A549 (cell line): ENCODE measurements at regions not wholly inside any gene's neighbourhood (a gene's known extent, or its start where the extent isn't known, plus 50 kb on each side); places are given as distances from the start of the nearest gene placed in this dataset.

Experiments
- ATAC-seq, 2 experiments: fragments of 200-7000 bp in 1 of 2; fragments of >200 bp in 1 of 2; cut with Nextera tagmentation in 1 of 2; cut with Tn5 transposase in 1 of 2; 3 replicates each; pipeline versions ENCODE4 v1.8.0 to v1.9.1; 2018 to 2020; ENCODE audit warnings: mild to moderate bottlenecking in 1 of 2, moderate library complexity in 1 of 2
- CTCF ChIA-PET: fragments of 300-600 bp; sonication (Branson Sonifier 250); formaldehyde crosslinking; extraction: SDS; loops from one replicate; lab custom pipeline; 2021; ENCODE audit warnings: antibody characterized with exemption, inconsistent platforms; lab: Yijun Ruan, JAX
- POLR2A ChIA-PET: fragments of 350-600 bp; formaldehyde crosslinking; extraction: SDS; loops from one replicate; lab custom pipeline; 2021; ENCODE audit warnings: antibody characterized with exemption, inconsistent platforms; lab: Yijun Ruan, JAX
- DNase-seq, 2 experiments: peaks; one replicate each; pipeline versions ENCODE4 v3.0.0 to v3.0.0-alpha.2; 2011 to 2016; ENCODE audit warnings: low read depth in 1 of 2, low spot score in 1 of 2
- FAIRE-seq: peaks from 2 replicates; lab custom pipeline; 2011; peaks lifted over from hg19 to GRCh38; lab: Jason Lieb, UNC
- H3K27ac ChIP-seq, 2 experiments: fragments of >200 bp; sonication (Bioruptor Twin); formaldehyde crosslinking; 3 replicates each; pipeline ENCODE4 v1.5.1; 2016 to 2017
- H3K4me1 ChIP-seq: fragments of >200 bp; sonication (Bioruptor Twin); formaldehyde crosslinking; 3 replicates; pipeline ENCODE4 v1.6.1; 2016
- H3K4me2 ChIP-seq: fragments of >200 bp; sonication (Bioruptor Twin); formaldehyde crosslinking; 3 replicates; pipeline ENCODE4 v1.6.1; 2016
- H3K4me3 ChIP-seq: fragments of >200 bp; sonication (Bioruptor Twin); formaldehyde crosslinking; 3 replicates; pipeline ENCODE4 v1.5.1; 2016
- H3K9me3 ChIP-seq: fragments of >200 bp; sonication (Bioruptor Twin); formaldehyde crosslinking; 3 replicates; pipeline ENCODE4 v1.6.1; 2016
- CBX8 ChIP-seq: fragments of 200-600 bp; sonication (generic); IDR thresholded peaks from 2 replicates; pipeline ENCODE4 v1.6.1; 2016
- CHD2 ChIP-seq: fragments of 150-350 bp; IDR thresholded peaks from 2 replicates; pipeline ENCODE4 v1.6.1; 2014; ENCODE audit warnings: low read length; ENCODE audit not compliant: partially characterized antibody
- CHD4 ChIP-seq: fragments of 200-600 bp; sonication (generic); IDR thresholded peaks from 2 replicates; pipeline ENCODE4 v1.6.1; 2016; ENCODE audit warnings: antibody characterized with exemption, mild to moderate bottlenecking, borderline replicate concordance
- EHMT2 ChIP-seq: fragments of 200-600 bp; sonication (generic); IDR thresholded peaks from 2 replicates; pipeline ENCODE4 v1.6.1; 2016; ENCODE audit warnings: antibody characterized with exemption, low read depth, mild to moderate bottlenecking, moderate library complexity
- EP300 ChIP-seq, 2 experiments: fragments of >200 bp; sonication (Bioruptor Twin); formaldehyde crosslinking; IDR thresholded peaks; 2 replicates in 1 of 2; 3 replicates in 1 of 2; pipeline ENCODE4 v1.6.1; 2016 to 2017
- FOSL2 ChIP-seq, 2 experiments: fragments of 450-650 bp in 1 of 2; fragments of >200 bp in 1 of 2; sonication (Bioruptor Twin) in 1 of 2; formaldehyde crosslinking; IDR thresholded peaks; 2 replicates each; pipeline versions ENCODE4 v1.5.0 to v1.6.1; 2016 to 2020; ENCODE audit warnings: mild to moderate bottlenecking in 1 of 2, moderate library complexity in 1 of 2
- HDAC2 ChIP-seq: fragments of 200-600 bp; sonication (generic); IDR thresholded peaks from 2 replicates; pipeline ENCODE4 v1.6.1; 2016
- HOXA7 ChIP-seq: fragments of 250-450 bp; sonication (Bioruptor Pico); IDR thresholded peaks from 2 replicates; pipeline ENCODE4 v1.5.0; 2020; ENCODE audit warnings: mild to moderate bottlenecking, moderate library complexity
- HOXB5 ChIP-seq: fragments of 250-450 bp; sonication (Bioruptor Pico); IDR thresholded peaks from 2 replicates; pipeline ENCODE4 v1.5.0; 2020; ENCODE audit warnings: mild to moderate bottlenecking, moderate library complexity
- JUNB ChIP-seq: fragments of >200 bp; sonication (Bioruptor Twin); formaldehyde crosslinking; IDR thresholded peaks from 2 replicates; pipeline ENCODE4 v1.6.1; 2016
- KDM1A ChIP-seq: fragments of 200-600 bp; sonication (generic); IDR thresholded peaks from 2 replicates; pipeline ENCODE4 v1.6.1; 2016; ENCODE audit warnings: low read depth, mild to moderate bottlenecking
- KDM5A ChIP-seq: fragments of 200-600 bp; sonication (generic); IDR thresholded peaks from 2 replicates; pipeline ENCODE4 v1.6.1; 2016; ENCODE audit warnings: antibody characterized with exemption, mild to moderate bottlenecking
- MAFK ChIP-seq: fragments of 450-650 bp; IDR thresholded peaks from 2 replicates; pipeline ENCODE4 v1.6.1; 2014; ENCODE audit not compliant: partially characterized antibody
- NPAS2 ChIP-seq: fragments of 250-450 bp; sonication (Bioruptor Pico); IDR thresholded peaks from 2 replicates; pipeline ENCODE4 v1.8.0; 2022; ENCODE audit warnings: mild to moderate bottlenecking, moderate library complexity, borderline replicate concordance
- POLR2AphosphoS2 ChIP-seq: conservative IDR thresholded peaks from 2 replicates; pipeline ENCODE4 v1.6.1; 2012; ENCODE audit warnings: low read length, improper control_type of control experiment, inconsistent platforms
- RAD21 ChIP-seq, 2 experiments: fragments of >200 bp in 1 of 2; sonication (Bioruptor Twin) in 1 of 2; formaldehyde crosslinking in 1 of 2; IDR thresholded peaks in 1 of 2; conservative IDR thresholded peaks in 1 of 2; 2 replicates in 1 of 2; 3 replicates in 1 of 2; pipeline ENCODE4 v1.6.1; 2012 to 2018; ENCODE audit warnings: inconsistent platforms in 1 of 2
- RFX5 ChIP-seq: fragments of 450-650 bp; IDR thresholded peaks from 2 replicates; pipeline ENCODE4 v1.7.1; 2014; ENCODE audit warnings: antibody characterized with exemption, mild to moderate bottlenecking, moderate library complexity
- SREBF2 ChIP-seq: fragments of 450-650 bp; IDR thresholded peaks from 2 replicates; pipeline ENCODE4 v1.6.1; 2014; ENCODE audit warnings: mild to moderate bottlenecking, moderate library complexity
- ZFP36 ChIP-seq: fragments of 450-650 bp; IDR thresholded peaks from 2 replicates; pipeline ENCODE4 v1.6.1; 2014; ENCODE audit warnings: borderline replicate concordance; ENCODE audit not compliant: partially characterized antibody
- ZSCAN20 ChIP-seq: fragments of 250-450 bp; sonication (Bioruptor Pico); IDR thresholded peaks from 2 replicates; pipeline ENCODE4 v1.8.0; 2022; ENCODE audit warnings: mild to moderate bottlenecking, moderate library complexity
- WGBS: methylation state at CpG from one replicate; pipeline ENCODE4 v1.1.6; 2017; ENCODE audit errors: missing lambda C conversion rate; 5-methylcytosine and 5-hydroxymethylcytosine counted together
- TF ChIP-seq, protein P1 (sequence below): IDR thresholded peaks from 2 replicates; pipeline ENCODE4 v1.6.1; 2012
- TF ChIP-seq, protein P2 (sequence below): fragments of 250-450 bp; sonication (Bioruptor Pico); IDR thresholded peaks from 2 replicates; pipeline ENCODE4 v1.5.0; 2021; ENCODE audit warnings: mild to moderate bottlenecking, moderate library complexity, borderline replicate concordance
- TF ChIP-seq, protein P3 (sequence below): fragments of >200 bp; sonication (Bioruptor Twin); formaldehyde crosslinking; IDR thresholded peaks from 2 replicates; pipeline ENCODE4 v1.6.1; 2016

DNA sequence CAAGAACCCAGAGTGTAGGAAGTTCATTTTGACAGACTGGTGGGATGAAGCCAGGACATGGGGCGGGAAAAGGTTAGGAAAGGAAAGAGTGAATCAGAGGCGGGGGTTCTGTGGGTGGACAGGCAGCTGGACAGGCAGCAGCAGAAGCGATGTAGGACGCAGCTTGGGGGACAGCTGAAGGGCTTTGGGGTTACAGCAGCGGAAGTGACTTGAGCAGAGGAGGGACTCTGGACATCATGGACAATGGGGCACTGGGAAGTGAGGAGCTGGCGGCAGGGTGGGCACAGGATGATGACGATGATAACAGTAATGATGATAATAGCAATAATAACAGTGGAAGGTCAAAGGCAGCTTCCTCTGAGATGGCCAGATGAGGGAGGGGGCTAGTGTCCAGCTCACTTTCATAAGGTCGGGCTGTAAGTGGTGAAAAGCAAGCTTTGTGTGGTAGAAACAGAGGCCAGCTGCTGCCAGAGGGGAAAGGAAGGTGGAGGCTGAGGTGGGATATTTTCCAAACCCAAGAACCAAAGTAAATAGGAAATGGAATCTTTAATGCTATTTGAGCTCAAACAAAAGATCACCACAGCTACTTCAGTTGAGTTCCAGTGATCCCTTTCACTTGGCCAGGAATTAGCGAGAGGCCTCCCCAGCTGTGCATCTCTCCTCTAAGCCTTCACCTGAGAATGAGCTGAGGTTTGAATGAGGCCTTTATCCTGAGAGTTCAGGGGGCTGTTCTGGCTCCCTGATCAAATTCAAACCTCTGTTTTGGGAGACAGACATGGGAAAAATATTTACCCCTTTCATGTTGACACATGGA lies 433.5 kb downstream of the DHX35 start:
- Histone ChIP-seq H3K27ac (no peak overlapping the region), H3K4me3 (no peak overlapping the region), H3K4me1 (no peaks in the 10 kb centered on the region), H3K4me2 (no peak overlapping the region), H3K9me3 (no peaks in the 10 kb centered on the region)
- ChIA-PET CTCF (interaction anchor here (1.3 kb wide), 1 partner anchor 59 kb away, joined by 6 read pairs; no protein-coding TSS in a partner anchor), POLR2A (no interaction called here)
- ATAC-seq = no peak
- WGBS = 4% methylated on average over 9 of the region's 9 CpGs
- no peak for DNase-seq
- FAIRE-seq = no peak
- TF ChIP-seq CBX8 (no peak), EP300 (IDR thresholded peaks at IDR 0.05) (no peak), MAFK (no peak), HOXB5 (CRISPR knock-in tag) (no peak), NPAS2 (CRISPR knock-in tag) (no peak), ZFP36 (no peak), FOSL2 (IDR thresholded peaks at IDR 0.05) (no peak), FOSL2 (CRISPR knock-in tag; IDR thresholded peaks at IDR 0.05) (no peak), EHMT2 (no peak), HDAC2 (no peak), RAD21 (conservative IDR thresholded peaks at IDR 0.05 in 1 of 2, IDR thresholded peaks at IDR 0.05 in 1 of 2) (no peak), CHD4 (no peak), KDM1A (no peak), CHD2 (no peak), SREBF2 (no peak)
- TF ChIP-seq, protein P1, sequence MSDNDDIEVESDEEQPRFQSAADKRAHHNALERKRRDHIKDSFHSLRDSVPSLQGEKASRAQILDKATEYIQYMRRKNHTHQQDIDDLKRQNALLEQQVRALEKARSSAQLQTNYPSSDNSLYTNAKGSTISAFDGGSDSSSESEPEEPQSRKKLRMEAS = no peak
- TF ChIP-seq, protein P2, sequence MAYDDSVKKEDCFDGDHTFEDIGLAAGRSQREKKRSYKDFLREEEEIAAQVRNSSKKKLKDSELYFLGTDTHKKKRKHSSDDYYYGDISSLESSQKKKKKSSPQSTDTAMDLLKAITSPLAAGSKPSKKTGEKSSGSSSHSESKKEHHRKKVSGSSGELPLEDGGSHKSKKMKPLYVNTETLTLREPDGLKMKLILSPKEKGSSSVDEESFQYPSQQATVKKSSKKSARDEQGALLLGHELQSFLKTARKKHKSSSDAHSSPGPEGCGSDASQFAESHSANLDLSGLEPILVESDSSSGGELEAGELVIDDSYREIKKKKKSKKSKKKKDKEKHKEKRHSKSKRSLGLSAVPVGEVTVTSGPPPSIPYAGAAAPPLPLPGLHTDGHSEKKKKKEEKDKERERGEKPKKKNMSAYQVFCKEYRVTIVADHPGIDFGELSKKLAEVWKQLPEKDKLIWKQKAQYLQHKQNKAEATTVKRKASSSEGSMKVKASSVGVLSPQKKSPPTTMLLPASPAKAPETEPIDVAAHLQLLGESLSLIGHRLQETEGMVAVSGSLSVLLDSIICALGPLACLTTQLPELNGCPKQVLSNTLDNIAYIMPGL (CRISPR knock-in tag) = no peak

DNA sequence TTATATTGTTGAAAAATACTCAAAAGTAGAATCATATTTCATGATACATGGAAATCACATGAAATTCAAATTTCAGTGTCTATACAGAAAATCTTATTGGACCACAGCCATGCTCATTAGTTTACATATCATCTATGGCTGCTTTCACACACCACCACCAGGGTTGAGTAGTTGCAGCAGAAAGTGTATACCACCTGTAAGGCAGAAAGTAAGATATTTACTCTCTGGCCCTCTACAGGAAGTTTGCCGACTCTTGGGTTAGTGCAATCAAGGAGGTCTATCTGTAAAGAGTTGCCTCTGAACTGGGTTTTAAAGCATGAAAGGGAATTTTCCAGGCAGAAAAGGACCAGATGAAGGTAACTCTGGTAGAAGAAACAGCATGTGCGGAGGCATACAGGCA lies 432.3 kb downstream of the DHX35 start:
- DNase-seq = no peak
- H3K27ac ChIP-seq = no peak overlapping the region
- 5% methylated on average over 2 of the region's 2 CpGs for WGBS
- no peaks in the 10 kb centered on the region for H3K4me1 ChIP-seq
- POLR2A ChIA-PET = no interaction called here
- CTCF ChIA-PET = interaction anchor here (0.6 to 1.3 kb wide), 2 partner anchors 60 to 282 kb away, joined by 3 to 6 read pairs; no protein-coding TSS in a partner anchor
- no peaks in the 10 kb centered on the region for H3K9me3 ChIP-seq
- no peak for ATAC-seq
- no peak overlapping the region for H3K4me2 ChIP-seq
- no peak overlapping the region for H3K4me3 ChIP-seq
- TF ChIP-seq FOSL2 (IDR thresholded peaks at IDR 0.05) = no peak
- TF ChIP-seq FOSL2 (CRISPR knock-in tag; IDR thresholded peaks at IDR 0.05) = no peak
- no peak for TF ChIP-seq POLR2AphosphoS2
- TF ChIP-seq, protein P3, sequence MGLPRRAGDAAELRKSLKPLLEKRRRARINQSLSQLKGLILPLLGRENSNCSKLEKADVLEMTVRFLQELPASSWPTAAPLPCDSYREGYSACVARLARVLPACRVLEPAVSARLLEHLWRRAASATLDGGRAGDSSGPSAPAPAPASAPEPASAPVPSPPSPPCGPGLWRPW = no peak
- no peak for TF ChIP-seq KDM1A
- TF ChIP-seq MAFK = no peak
- TF ChIP-seq RFX5 = no peak
- no peak for TF ChIP-seq ZSCAN20 (CRISPR knock-in tag)
- TF ChIP-seq KDM5A = no peak
- no peak for TF ChIP-seq HOXA7 (CRISPR knock-in tag)
- no peak for TF ChIP-seq JUNB
- TF ChIP-seq, all 56 proteins: peak for 0
- FAIRE-seq = no peak
